Activated naive CD4-positive, alpha-beta T cell treated with anti-CD3 and anti-CD28 coated beads, Interleukin-2, amount 50 U/mL, for 72 hours (primary cell): ENCODE measurements at regions not wholly inside any gene's neighbourhood (a gene's known extent, or its start where the extent isn't known, plus 50 kb on each side); places are given as distances from the start of the nearest gene placed in this dataset.
"Not testable (repeated sequence)": the region's sequence is repeated elsewhere in the genome, so short reads cannot be mapped to it uniquely, and the experiment has no call there.

ENCODE experiments used
- ATAC-seq, 2 donors: fragments of 150-1000 bp; cut with Tn5 transposase; 2 replicates each; pipeline ENCODE4 v1.10.0; 2021; ENCODE audit warnings: mild to moderate bottlenecking in 2 of 2, moderate library complexity in 2 of 2
- DNase-seq, 2 donors: peaks; one replicate each; pipeline ENCODE4 v3.0.0; 2021 to 2022; ENCODE audit warnings: low spot score in 2 of 2
- H3K27ac Mint-ChIP-seq, 2 donors: one replicate each; pipeline ENCODE4 v1.8.0; 2022; ENCODE audit warnings: mild to moderate bottlenecking in 2 of 2, mixed read lengths in 2 of 2
- H3K36me3 Mint-ChIP-seq, 2 donors: one replicate each; pipeline ENCODE4 v1.8.0; 2022; ENCODE audit warnings: mixed read lengths in 2 of 2
- H3K9me3 Mint-ChIP-seq, 2 donors: one replicate each; pipeline ENCODE4 v1.8.0; 2022; ENCODE audit warnings: mixed read lengths in 2 of 2

GRCh38 chr18:12179029-12179428 lies 75.1 kb upstream of the CIDEA start:
- ATAC-seq, H3K36me3 Mint-ChIP-seq, DNase-seq, H3K9me3 Mint-ChIP-seq, H3K27ac Mint-ChIP-seq: not testable (repeated sequence)

DNA sequence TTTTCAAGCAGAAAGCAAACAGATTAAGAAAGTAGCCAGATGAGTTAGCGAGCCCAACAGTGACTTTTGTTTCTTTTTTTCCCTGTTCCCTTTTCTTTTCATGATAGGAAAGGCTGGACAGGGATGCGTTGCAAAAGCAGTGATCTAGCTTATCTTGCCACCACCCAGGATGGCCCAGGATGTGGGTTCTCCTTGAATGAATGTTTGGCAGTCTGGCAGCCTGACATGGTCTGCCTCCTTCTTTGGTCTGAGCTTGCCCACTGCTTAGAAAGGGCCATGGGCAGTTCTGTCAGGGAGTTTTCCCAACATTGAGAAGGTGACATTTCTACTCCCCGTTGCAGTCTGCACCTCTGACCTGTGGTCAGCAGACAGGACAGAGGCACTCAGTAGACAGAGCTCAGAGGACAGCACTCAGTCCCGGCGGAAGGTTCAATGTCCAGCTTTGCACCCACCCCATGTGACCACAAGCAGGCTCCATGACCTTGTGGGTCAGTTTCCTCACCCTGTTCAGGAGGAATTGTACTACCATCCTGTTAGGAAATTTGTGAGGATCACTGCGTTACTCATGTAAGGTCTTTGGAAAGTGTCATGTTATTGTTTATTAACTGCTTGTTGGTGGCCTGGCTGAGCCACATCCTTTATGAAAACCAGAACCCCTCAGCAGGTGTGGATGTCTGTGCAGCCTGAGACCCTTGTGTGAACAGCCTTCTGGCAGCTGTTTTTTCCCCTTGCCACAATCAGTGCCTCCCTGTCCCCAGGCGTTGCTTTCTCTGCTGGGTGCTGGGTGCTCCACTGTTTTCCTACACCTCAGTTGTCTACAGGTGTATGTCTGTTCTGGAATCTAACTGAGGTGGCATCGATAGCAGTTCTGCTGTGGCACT lies 74.2 kb upstream of the CIDEA start:
- DNase-seq, H3K36me3 Mint-ChIP-seq, H3K9me3 Mint-ChIP-seq, H3K27ac Mint-ChIP-seq, ATAC-seq: not testable (repeated sequence)

DNA sequence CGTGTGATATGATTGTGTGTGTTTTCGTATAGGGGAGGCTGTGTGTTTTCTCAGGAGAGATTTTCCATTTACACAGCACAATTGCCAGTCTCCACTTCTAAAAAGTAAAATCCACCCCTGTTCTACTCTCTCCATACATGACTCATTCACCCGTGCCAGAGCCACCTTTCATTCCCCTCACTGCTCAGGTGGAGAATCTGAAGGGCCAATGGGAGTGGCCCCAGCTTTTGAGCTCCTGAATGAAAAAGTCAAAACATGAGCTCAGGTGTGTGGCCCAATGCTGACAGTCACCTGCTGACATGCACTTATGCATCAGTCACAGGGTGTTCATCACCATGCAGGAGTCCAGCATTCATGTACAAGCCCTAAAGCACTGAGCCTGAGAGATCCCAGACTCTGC lies 55.4 kb upstream of the CIDEA start:
- not testable (repeated sequence) for H3K27ac Mint-ChIP-seq

GRCh38 chr18:12200186-12200585 lies 54.0 kb upstream of the CIDEA start:
- ATAC-seq = peak; percentile 69 to 92

More for the DNA sequence above, 55.4 kb upstream of the CIDEA start:
- not testable (repeated sequence) for H3K36me3 Mint-ChIP-seq, H3K9me3 Mint-ChIP-seq, DNase-seq
- peak in 1 of 2 donors; percentile 41 for ATAC-seq

More at GRCh38 chr18:12200186-12200585, 54.0 kb upstream of the CIDEA start:
- not testable (repeated sequence) for H3K27ac Mint-ChIP-seq, H3K36me3 Mint-ChIP-seq, DNase-seq, H3K9me3 Mint-ChIP-seq
